NCI-H2227 (cell line): ENCODE measurements at regions not wholly inside any gene's neighbourhood (a gene's known extent, or its start where the extent isn't known, plus 50 kb on each side); places are given as distances from the start of the nearest gene placed in this dataset.
"Not testable (repeated sequence)": the region's sequence is repeated elsewhere in the genome, so short reads cannot be mapped to it uniquely, and the experiment has no call there.

Experiments used
- DNase-seq: peaks from one replicate; lab custom pipeline; 2025; ENCODE audit not compliant: unreplicated experiment; lab: John Stamatoyannopoulos, UW

DNA sequence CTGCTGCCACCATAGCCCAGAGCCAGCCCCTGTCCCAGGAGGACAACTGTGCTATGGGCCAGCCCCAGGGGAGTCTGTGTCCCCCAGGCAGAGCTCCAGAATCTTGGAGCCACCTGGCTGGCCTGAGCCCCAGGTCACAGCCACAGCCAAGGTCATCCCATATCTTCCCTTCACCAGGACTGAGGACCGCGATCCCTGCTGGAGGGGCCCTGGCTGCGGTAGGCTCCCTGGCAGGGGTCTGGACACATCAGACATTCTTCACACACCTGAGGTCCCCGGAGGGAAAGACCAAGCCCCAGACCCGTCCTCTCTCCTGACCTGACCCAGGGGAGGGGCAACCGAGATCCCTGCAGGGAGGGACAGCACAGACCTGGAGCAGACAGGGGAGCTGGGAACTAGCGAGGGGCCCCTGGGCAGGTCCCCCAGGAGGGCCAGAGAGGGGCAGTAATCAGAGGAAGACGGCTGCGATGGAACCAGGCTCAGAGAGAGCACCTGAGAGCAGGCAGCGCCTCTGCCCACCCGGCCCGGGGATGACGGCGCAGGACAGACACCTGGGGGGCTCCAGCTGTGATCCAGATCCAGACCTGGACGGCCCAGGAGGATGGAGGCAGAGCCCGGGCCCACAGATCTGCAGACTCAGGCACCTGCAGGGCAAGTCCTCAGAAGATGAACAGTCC, 103.2 kb upstream of the EIF5 start:
- no peak for DNase-seq

DNA sequence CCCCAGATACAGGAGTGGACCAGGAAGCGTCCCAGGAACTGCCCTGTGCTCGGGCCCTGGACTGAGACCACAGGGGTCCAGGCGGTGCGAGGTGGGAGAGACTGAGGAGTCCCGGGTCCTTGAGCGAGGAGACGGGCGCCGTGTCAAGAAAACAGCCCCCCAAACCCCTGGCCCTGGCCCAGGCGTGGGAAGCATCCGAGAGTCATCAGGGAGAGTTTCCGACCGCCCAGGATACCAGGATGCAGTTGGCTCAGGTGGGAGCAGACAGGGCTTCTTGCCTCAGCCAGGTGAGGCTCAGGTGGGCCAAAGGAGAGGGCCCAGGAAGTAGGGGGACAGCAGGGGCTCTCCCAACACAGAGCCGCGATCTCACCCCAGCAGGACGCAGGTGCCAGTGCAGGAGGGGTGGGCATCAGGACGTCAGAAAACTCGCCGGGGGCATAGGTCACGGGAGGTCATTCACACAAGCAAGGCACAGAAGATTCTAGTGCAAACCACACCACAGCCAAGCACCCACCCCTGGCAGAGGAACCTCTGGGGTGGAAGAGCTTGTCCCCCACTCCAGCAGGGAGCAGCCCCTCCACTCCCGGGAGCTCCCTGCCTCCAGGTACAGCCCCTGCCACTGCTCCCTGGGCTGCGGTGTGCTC, 102.5 kb upstream of the EIF5 start:
- DNase-seq: no peak

DNA sequence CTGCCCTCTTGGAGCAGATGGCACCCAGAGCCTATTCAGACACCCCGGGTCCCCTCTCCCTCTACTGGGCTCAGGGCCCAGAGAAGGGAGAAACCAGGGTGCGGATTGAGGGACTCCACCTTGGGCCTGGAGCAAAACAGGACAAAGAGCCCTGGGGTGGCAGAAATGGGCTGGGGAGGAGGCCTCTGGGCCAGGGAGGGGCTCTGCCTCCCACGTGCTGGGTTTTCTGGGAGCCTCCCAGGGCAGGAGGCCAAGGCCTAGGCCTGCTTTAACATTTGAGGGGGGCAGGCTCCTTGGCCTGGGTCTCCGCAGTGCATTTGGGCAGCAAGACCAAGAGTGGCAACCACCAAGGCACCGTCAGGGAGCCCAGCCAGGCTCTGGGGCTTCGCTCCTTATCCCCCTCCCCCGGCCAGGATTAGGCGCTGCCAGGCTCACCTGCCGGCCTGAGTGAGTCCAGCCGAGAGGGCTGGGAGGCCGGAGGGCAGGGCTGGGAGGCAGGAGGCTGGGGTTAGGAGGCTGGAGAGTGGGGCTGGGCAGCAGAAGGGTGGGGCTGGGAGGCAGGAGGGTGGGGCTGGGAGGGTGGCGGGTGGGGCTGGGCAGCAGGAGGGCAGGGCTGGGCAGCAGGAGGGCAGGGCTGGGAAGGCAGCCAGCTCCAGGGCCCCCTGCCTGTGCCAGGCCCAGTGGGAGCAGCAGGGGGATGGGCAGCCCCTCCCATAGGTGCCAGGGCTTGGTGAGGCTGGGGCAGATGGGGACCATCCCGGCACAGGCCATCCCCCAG, 101.8 kb upstream of the EIF5 start:
- DNase-seq: no peak

DNA sequence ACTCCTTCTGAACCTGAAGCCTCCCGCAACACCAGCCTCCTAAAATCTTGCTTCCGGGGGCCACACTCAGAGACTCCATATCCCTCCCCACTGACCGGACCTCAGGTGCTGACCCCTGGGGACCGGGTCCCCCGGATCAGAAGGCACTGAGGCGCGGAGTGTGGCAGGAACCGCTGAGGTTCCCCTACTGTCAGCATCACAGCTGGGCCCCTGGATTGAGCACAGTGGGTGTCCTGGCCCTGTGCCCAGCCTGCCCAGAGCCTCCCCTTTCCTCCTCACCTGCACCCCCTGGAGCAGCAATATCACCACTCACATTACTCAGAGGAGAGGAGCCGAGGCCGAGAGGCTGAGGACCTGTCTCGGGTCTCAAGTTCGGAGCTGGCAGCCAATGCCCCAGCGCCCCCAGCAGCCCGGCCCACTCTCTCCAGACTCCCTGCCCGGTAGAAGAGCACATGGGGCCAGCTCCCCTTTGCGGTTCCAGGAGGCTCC, 101.2 kb upstream of the EIF5 start:
- DNase-seq: no peak

DNA sequence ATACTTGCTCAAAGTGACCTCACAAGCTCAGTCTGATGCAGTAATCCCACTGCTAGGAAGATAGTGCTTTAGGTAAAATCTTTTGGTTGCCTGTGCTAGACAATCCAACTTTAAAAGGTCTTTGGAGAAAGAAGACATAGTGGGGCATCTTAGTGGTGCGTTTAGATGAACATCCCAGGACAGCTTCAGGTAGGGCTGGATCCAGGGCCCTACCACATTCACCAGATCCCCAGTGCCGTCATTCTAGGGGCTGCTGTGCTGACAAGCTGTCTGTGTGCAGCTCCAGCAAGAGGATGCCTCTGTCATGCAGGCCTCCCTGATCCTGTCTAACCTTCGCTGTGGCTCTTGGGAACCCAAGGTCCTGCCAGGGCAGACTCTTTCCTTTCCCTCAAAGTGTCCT, 100.7 kb upstream of the EIF5 start:
- DNase-seq: no peak

DNA sequence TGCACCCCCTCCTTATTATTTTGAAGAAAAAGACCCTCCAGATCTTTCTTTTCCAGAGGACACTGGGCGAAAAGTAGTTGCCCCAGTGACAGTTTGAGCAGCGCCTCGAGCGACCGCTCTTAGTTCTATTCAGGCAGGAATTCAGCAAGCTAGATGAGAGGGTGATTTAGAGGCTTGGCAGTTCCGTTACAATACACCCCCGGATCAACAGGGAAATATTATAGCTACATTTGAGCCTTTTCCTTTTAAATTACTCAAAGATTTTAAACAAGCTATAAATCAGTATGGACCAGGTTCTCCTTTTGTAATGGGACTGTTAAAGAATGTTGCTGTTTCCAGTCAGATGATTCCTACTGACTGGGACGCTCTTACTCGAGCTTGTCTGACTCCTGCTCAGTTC, 99.2 kb upstream of the EIF5 start:
- not testable (repeated sequence) for DNase-seq

DNA sequence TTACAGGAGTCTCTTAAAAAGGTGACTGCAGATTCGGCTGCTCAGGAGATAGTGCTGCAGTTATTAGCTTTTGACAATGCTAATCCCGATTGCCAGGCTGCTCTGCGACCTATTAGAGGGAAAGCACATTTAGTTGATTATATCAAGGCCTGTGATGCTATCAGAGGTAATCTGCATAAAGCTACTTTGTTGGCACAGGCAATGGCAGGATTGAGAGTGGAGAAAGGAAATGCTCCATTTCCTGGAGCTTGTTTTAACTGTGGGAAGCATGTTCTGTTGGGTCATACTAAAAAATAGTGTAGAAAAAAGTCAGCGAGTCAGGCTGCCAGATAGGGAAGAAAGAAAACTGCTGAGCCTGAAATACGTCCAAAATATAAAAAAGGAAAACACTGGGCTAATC, 98.5 kb upstream of the EIF5 start:
- not testable (repeated sequence) for DNase-seq

DNA sequence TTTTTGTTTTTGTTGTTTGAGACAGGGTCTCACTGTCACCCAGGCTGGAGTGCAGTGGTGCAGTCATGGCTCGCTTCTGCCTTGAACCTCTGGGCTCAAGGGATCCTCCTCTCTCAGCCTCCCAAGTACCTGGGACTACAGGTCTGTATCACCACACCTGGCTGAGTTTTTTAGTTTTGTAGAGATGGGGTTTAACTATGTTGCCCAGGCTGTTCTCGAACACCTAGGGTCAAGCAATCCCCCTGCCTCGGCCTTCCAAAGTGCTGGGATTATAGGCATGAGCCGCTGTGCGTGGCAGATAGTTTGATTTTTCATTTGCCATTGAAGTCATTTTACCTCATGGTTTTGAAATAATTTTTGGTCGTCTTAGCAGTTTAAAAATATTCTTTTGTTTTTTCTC, 94.3 kb upstream of the EIF5 start:
- no peak for DNase-seq

DNA sequence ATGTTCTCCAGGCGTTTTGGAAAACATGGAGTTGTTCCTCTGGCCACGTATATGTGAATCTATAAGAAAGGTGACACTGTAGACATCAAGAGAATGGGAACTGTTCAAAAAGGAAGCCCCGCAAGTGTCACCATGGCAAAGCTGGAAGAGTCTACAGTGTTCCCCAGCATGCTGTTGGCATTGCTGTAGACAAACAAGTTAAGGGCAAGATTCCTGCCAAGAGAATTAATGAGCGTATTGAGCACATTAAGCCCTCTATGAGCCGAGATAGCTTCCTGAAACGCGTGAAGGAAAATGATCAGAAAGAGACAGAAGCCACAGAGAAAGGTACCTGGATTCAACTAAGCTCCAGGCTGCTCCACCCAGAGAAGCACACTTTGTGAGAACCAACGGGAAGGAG, 92.5 kb upstream of the EIF5 start:
- DNase-seq: no peak

DNA sequence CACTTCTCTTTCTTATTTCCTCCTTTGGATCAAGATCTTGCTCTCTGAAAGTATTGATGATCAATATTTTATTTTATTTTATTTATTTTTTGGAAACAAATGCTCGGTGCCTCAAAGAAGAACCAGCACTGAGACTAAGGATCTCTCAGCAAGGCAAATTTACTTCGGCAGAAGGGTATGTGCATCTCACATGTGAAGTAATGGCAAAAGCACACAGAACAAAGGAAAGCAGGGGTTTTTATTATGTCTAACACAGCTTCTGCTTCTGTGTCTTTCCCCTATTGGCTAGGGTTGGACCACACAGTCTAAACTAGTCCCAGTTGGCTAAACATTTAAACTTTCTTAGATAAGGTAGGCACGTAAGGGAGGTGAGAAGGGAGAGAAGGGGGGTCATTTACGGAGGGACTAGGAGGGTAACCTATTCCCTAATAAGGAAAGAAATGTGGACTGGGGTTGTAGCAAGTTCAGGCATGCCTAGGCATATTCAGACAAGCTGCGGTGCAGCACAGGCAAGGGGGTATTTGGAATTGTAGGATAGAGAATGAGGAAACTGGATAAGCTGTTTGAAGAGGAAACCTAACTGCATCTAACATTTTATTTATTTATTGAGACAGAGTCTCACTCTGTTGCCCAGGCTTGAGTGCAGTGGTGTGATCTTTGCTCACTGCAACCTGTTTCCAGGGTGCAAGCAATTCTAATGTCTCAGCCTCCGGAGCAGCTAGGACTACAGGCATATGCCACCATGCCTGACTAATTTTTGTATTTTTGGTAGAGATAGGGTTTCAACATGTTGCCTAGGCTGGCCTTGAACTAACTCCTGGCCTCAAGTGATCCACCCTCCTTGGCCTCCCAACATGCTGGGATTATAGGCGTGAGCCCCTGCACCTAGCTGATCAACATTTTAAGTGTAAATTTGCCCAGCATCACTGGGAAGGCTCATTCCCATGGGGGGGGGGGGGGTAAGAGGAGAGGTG, 90.0 kb upstream of the EIF5 start:
- no peak for DNase-seq

DNA sequence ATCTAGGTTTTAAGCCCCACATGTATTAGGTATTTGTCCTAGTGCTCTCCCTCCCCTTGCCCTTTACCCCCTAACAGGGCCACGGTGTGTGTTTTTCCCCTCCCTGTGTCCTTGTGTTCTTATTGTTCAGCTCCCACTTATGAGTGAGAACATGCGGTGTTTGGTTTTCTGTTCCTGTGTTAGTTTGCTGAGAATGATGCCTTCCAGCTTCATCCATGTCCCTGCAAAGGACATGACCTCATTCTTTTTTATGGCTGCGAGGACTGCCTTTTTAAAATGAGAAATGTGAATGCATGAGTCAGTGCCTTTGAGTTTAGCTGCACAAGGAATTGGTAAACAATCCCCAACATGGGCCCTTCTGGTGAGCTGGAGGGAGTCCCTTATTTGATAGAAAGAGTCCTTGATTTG, 88.4 kb upstream of the EIF5 start:
- DNase-seq: not testable (repeated sequence)

DNA sequence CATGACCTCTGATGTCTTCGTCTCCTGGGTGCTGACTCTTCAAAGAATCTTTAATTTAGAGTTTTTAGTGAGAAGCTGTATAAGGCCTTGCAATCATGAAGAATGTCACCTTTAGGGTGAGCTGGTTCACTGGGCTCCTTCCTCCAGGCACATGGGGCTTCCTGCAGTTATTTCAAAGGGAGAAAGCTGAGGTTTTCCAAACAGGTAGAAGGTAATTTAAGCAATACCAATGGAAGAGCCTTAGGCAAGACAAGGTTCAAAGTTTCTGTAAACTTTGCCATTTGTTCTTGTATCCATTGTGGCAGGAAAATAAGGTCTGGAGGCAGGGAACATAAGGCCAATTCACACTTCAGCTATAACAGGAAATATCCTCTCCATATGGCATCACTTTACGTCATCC, 88.0 kb upstream of the EIF5 start:
- no peak for DNase-seq

DNA sequence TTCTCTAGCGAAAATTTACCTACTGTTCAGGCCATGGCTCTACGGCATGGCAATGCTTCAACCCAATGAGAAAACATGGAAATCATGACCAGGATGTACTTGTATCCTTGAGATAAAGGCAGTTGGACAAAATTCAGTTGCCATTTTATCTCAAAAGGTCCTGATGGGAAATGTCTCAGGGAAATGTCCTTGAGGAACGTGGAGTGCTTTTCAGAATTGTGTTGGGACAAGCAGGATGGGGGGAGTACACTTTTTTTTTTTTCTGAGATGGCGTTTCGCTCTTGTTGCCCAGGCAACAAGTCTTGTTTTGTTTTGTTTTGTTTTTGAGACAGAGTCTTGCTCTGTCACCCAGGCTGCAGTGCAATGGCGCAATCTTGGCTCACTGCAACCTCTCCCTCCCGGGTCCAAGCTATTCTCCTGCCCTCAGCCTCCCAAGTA, 86.8 kb upstream of the EIF5 start:
- DNase-seq: no peak

DNA sequence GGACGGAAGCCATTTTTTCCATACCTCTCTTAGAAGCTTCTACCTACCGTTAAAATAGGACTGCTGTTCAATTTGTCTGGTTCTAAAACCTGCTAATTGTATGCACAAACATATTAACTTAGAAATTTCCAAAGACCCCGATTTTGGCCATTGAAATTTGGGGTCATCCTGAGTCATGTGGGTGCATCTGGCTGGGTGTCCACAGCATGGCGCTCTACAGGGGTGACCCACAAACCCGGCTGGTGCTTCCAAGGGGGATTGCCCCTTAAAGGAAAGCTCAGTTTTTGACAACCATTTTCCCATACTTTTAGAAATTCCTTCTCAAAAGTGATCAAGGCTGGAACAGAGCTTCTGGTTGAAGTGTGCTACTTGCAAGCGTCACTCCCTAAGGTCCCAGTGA, 83.9 kb upstream of the EIF5 start:
- DNase-seq: no peak

DNA sequence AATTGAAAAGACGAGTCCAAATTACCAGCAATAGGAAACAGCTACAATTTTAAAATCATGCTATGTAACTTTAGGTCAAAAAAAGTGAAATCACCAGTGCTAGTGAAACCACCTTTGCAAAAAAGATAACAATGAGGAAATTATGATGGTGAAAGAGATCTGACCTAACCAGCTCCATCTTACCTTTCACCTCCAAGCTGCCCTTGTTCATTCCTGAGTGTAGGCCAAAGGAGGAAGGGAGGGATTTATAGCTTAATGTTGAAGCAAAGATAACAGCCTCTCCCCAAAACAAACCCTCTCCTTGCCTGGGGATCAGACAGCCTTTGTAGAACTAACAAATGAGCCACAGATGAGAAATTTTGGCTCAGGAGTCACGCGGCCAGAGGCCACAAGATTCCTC, 83.2 kb upstream of the EIF5 start:
- DNase-seq: no peak

DNA sequence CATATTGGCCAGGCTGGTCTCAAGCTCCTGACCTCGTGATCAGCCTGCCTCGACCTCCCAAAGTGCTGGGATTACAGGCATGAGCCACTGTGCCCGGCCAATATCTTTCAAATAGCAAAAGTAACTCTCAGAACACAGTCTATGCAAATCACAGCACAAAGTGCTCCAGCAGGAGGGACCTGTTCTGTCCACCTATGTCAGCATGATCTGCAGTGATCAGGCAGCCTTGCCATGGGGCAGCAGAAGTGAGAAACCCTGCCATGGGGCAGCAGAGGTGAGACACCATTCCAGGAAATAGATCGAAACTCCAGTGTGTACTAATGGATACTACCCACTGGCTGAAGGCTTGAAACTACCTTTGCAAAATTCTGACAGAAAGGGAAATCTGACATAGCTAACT, 78.5 kb upstream of the EIF5 start:
- no peak for DNase-seq

DNA sequence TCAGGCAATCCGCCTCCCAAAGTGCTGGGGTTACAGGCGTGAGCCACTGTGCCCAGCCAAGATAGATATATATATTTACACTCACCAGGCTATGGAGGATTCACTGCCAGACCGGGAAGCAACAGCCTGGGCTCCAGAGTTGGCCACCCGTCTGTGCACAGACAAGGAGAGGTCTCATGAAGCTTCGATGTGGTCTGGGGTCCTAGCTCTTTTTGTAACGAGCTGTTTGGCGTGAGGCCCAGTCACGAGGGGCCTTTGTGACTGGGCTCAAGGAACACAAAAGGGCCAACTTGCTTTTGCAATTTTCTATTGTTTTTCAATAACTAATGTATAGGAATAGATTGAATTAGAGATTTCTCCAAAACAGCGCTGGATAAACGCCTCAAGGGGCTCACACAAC, 77.6 kb upstream of the EIF5 start:
- DNase-seq: no peak

DNA sequence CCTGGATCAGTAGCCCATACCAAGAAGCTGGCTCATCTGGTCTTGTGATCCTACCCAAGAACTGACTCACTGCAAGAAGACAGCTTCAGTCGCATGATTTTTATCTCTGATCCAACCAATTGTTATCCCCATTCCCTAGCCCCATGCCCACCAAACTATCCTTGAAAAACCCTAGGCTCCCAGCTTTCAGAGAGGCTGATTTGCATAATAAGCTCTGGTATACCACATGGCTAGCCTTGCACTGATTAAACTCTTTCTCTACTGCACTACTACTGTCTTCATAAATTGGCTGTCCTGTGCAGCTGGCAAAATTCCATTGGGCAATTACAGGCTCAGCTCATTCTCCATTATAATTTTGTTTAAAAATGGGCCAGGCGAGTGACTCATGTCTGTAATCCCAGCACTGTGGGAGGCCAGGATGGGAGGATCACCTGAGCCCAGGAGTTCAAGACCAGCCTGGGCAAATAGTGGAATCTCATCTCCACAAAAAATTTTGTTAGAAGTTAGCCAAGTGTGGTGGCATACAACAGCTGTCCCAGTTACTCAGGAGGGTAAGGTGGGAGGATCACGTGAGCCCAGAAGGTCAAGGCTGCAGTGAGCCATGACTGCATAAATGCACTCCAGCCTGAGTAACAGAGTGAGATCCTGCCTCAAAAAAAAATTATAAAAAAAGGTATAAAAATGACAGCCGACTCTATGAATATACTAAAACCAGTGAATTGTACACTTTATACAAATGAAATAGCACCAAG, 76.7 kb upstream of the EIF5 start:
- DNase-seq: no peak

DNA sequence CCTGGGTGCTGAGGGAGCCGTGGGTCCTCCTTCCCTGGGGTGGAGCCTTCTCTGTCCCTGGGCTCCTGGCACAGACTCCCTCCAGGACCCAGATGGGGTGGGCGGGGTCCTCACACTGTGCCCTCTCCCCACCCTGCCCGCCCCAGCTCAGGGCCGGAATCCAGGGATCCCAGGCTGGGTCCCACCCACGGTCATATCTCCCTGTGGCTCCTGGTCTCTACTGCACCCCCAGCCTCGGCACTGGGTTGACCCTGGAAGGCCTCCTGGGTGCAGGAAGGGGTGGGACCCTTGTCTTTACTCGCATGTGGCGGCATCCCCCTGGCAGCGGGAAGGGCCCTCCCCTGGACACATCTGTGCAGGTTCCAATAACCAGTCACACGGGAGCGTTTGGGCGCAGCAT, 75.8 kb upstream of the EIF5 start:
- no peak for DNase-seq

DNA sequence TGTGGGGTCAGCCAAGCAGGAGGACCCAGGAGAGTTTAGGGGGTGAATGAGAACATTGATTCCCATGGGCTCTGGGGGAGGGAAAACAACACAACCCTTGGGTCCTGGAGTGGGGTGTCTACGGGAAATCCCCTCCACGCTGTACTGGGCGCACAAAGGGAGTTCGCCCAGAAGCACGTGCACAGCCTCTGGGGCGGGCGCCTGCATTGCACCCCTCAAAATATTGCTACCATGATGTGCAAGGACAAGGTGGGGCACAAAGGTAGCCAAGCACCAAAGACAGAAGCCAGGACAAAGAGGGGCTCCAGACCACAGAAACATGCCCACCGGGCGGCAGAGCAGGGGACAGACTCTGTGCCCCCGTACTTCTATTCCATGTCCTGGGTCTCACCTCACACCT, 74.9 kb upstream of the EIF5 start:
- DNase-seq: no peak
